Hematopoietic multipotent progenitor cell treated with erythropoietin and hydrocortisone succinate and interleukin-3 and kit ligand, for 8 days (in vitro differentiated cells): ENCODE measurements at regions not wholly inside any gene's neighbourhood (a gene's known extent, or its start where the extent isn't known, plus 50 kb on each side); places are given as distances from the start of the nearest gene placed in this dataset.

Experiments
- DNase-seq: peaks from one replicate; pipeline ENCODE4 v3.0.0-alpha.2; 2015

- DNase-seq = no peak
Measured at GRCh38 chr2:176388861-176389260, 119.6 kb downstream of the MTX2 start.

- DNase-seq = no peak
Measured at GRCh38 chr2:176390276-176391147, 121.3 kb downstream of the MTX2 start.

- no peak for DNase-seq
Measured at GRCh38 chr2:176391148-176391419, 121.8 kb downstream of the MTX2 start.

GRCh38 chr2:176392249-176392648 is 123.0 kb downstream of the MTX2 start:
- DNase-seq = no peak

- DNase-seq = no peak
Measured at GRCh38 chr2:176392744-176393414, 123.6 kb downstream of the MTX2 start.

GRCh38 chr2:176395273-176395854 is 126.1 kb downstream of the MTX2 start:
- DNase-seq = no peak

- no peak for DNase-seq
Measured at GRCh38 chr2:176398243-176399073, 129.2 kb downstream of the MTX2 start.

- DNase-seq = no peak
Measured at GRCh38 chr2:176399074-176399598, 129.9 kb downstream of the MTX2 start.

GRCh38 chr2:176405477-176405876 is 136.2 kb downstream of the MTX2 start:
- no peak for DNase-seq

- no peak for DNase-seq
Measured at GRCh38 chr2:176407706-176408105, 138.5 kb downstream of the MTX2 start.

- DNase-seq = no peak
Measured at GRCh38 chr2:176409671-176410070, 140.4 kb downstream of the MTX2 start.

GRCh38 chr2:176412136-176412535 is 142.9 kb downstream of the MTX2 start:
- DNase-seq = no peak

GRCh38 chr2:176413786-176414185 is 144.5 kb downstream of the MTX2 start:
- no peak for DNase-seq

GRCh38 chr2:176414641-176415040 is 145.4 kb downstream of the MTX2 start:
- DNase-seq = no peak

- DNase-seq = no peak
Measured at GRCh38 chr2:176415174-176415895, 146.1 kb downstream of the MTX2 start.

- DNase-seq = no peak
Measured at GRCh38 chr2:176415937-176416499, 146.8 kb downstream of the MTX2 start.

- DNase-seq = no peak
Measured at GRCh38 chr2:176418768-176419167, 149.5 kb downstream of the MTX2 start.

- DNase-seq = no peak
Measured at GRCh38 chr2:176419591-176420071, 150.4 kb downstream of the MTX2 start.

- DNase-seq = no peak
Measured at GRCh38 chr2:176421297-176422050, 152.2 kb downstream of the MTX2 start.

- DNase-seq = no peak
Measured at GRCh38 chr2:176423819-176424218, 154.6 kb downstream of the MTX2 start.

GRCh38 chr2:176424746-176425145 is 155.5 kb downstream of the MTX2 start:
- DNase-seq = no peak
